Stimulated activated CD4-positive, alpha-beta T cell treated with anti-CD3 and anti-CD28 coated beads, Interleukin-4, amount 100 ng/mL, for 48 hours (primary cell): ENCODE measurements at regions not wholly inside any gene's neighbourhood (a gene's known extent, or its start where the extent isn't known, plus 50 kb on each side); places are given as distances from the start of the nearest gene placed in this dataset.

Experiments used
- DNase-seq, 2 donors: peaks; one replicate each; pipeline ENCODE4 v3.0.0-alpha.2; 2020; ENCODE audit warnings: low read depth in 2 of 2

GRCh38 chr6:25012657-25013056 is 76.9 kb upstream of the RIPOR2 start:
- DNase-seq = no peak

GRCh38 chr6:25013246-25013645 is 77.5 kb upstream of the RIPOR2 start:
- no peak for DNase-seq

GRCh38 chr6:25014369-25014768 is 78.6 kb upstream of the RIPOR2 start:
- no peak for DNase-seq

GRCh38 chr6:25014791-25015560 is 79.2 kb upstream of the RIPOR2 start:
- DNase-seq = no peak

GRCh38 chr6:25016014-25016720 is 80.4 kb upstream of the RIPOR2 start:
- no peak for DNase-seq

- DNase-seq = no peak
Observed at GRCh38 chr6:25017486-25017885, 81.7 kb upstream of the RIPOR2 start.

GRCh38 chr6:25017932-25018567 is 82.3 kb upstream of the RIPOR2 start:
- peak; percentile 64 to 67 for DNase-seq

- DNase-seq = no peak
Observed at GRCh38 chr6:25018568-25018954, 82.8 kb upstream of the RIPOR2 start.

GRCh38 chr6:25022140-25022553 is 86.4 kb upstream of the RIPOR2 start:
- DNase-seq = no peak

GRCh38 chr6:25023781-25024180 is 88.0 kb upstream of the RIPOR2 start:
- DNase-seq = no peak

- DNase-seq = no peak
Observed at GRCh38 chr6:25024821-25025220, 89.1 kb upstream of the RIPOR2 start.

GRCh38 chr6:25025248-25025918 is 89.6 kb upstream of the RIPOR2 start:
- DNase-seq = no peak

- DNase-seq = no peak
Observed at GRCh38 chr6:25025919-25026301, 90.2 kb upstream of the RIPOR2 start.

- DNase-seq = no peak
Observed at GRCh38 chr6:25026723-25027122, 91.0 kb upstream of the RIPOR2 start.

GRCh38 chr6:25027221-25027916 is 91.6 kb upstream of the RIPOR2 start:
- DNase-seq = peak; percentile 59 to 71

- no peak for DNase-seq
Observed at GRCh38 chr6:25028328-25028727, 92.6 kb upstream of the RIPOR2 start.

GRCh38 chr6:25032934-25033333 is 97.2 kb upstream of the RIPOR2 start:
- no peak for DNase-seq

- no peak for DNase-seq
Observed at GRCh38 chr6:25034431-25034921, 98.7 kb upstream of the RIPOR2 start.

GRCh38 chr6:25035174-25035511 is 99.4 kb upstream of the RIPOR2 start:
- DNase-seq = no peak

GRCh38 chr6:25035512-25036435 is 100.0 kb upstream of the RIPOR2 start:
- DNase-seq = no peak

GRCh38 chr6:25036461-25036860 is 100.7 kb upstream of the RIPOR2 start:
- no peak for DNase-seq
